GM18870 (cell line): ENCODE measurements at regions not wholly inside any gene's neighbourhood (a gene's known extent, or its start where the extent isn't known, plus 50 kb on each side); places are given as distances from the start of the nearest gene placed in this dataset.
"Not testable (repeated sequence)": the region's sequence is repeated elsewhere in the genome, so short reads cannot be mapped to it uniquely, and the experiment has no call there.

Experiments used
- ATAC-seq: cut with Tn5 transposase; IDR thresholded peaks from one replicate; pipeline ENCODE4 v1.9.1; 2021; ENCODE audit warnings: moderate library complexity; ENCODE audit not compliant: unreplicated experiment

GRCh38 chr7:106713452-106713851 lies 52.5 kb upstream of the CCDC71L start:
- not testable (repeated sequence) for ATAC-seq

GRCh38 chr7:106714590-106715442 lies 53.9 kb upstream of the CCDC71L start:
- not testable (repeated sequence) for ATAC-seq

GRCh38 chr7:106715730-106716129 lies 54.8 kb upstream of the CCDC71L start:
- no peak for ATAC-seq

GRCh38 chr7:106717254-106717954 lies 56.4 kb upstream of the CCDC71L start:
- ATAC-seq = no peak

- peak; percentile 90 for ATAC-seq
Observed at GRCh38 chr7:106717955-106718871, 57.3 kb upstream of the CCDC71L start.

- ATAC-seq = no peak
Observed at GRCh38 chr7:106720641-106721040, 59.7 kb upstream of the CCDC71L start.

- no peak for ATAC-seq
Observed at GRCh38 chr7:106721816-106722785, 61.1 kb upstream of the CCDC71L start.

- ATAC-seq = no peak
Observed at GRCh38 chr7:106723398-106723797, 62.4 kb upstream of the CCDC71L start.

- ATAC-seq = no peak
Observed at GRCh38 chr7:106729720-106730385, 68.9 kb upstream of the CCDC71L start.

- ATAC-seq = peak; percentile 77
Observed at GRCh38 chr7:106731187-106731586, 70.2 kb upstream of the CCDC71L start.

- ATAC-seq = no peak
Observed at GRCh38 chr7:106731646-106732444, 70.9 kb upstream of the CCDC71L start.

GRCh38 chr7:106735637-106736036 lies 74.7 kb upstream of the CCDC71L start:
- ATAC-seq = no peak

GRCh38 chr7:106736123-106736507 lies 75.2 kb upstream of the CCDC71L start:
- no peak for ATAC-seq

GRCh38 chr7:106736508-106737201 lies 75.7 kb upstream of the CCDC71L start:
- peak; percentile 78 for ATAC-seq

GRCh38 chr7:106737202-106737562 lies 76.2 kb upstream of the CCDC71L start:
- no peak for ATAC-seq

GRCh38 chr7:106740806-106741205 lies 79.8 kb upstream of the CCDC71L start:
- no peak for ATAC-seq

- ATAC-seq = no peak
Observed at GRCh38 chr7:106744563-106745091, 83.7 kb upstream of the CCDC71L start.

- ATAC-seq = not testable (repeated sequence)
Observed at GRCh38 chr7:106747301-106747700, 86.3 kb upstream of the CCDC71L start.
